Esophagus squamous epithelium (tissue), 5 donors: ENCODE measurements at regions not wholly inside any gene's neighbourhood (a gene's known extent, or its start where the extent isn't known, plus 50 kb on each side); places are given as distances from the start of the nearest gene placed in this dataset.

Source experiments
- DNase-seq: peaks from one replicate; lab custom pipeline; 2025; lab: John Stamatoyannopoulos, UW
- H3K27ac ChIP-seq, 4 donors: fragments of 200-600 bp; sonication (generic); one replicate each; pipeline ENCODE4 v1.5.1; 2016 to 2019; ENCODE audit warnings: mild to moderate bottlenecking in 1 of 4
- H3K27me3 ChIP-seq, 4 donors: fragments of 200-600 bp; sonication (generic); 1 replicate in 3 of 4; 2 replicates in 1 of 4; pipeline versions ENCODE4 v1.5.1 to v1.6.0; 2017 to 2021; ENCODE audit warnings: antibody characterized with exemption in 1 of 4
- H3K36me3 ChIP-seq, 3 donors: fragments of 200-600 bp; sonication (generic); one replicate each; pipeline ENCODE4 v1.5.1; 2016 to 2019
- H3K4me1 ChIP-seq, 3 donors: fragments of 200-600 bp; sonication (generic); one replicate each; pipeline ENCODE4 v1.5.1; 2017 to 2019
- H3K4me3 ChIP-seq, 4 donors: fragments of 200-600 bp; sonication (generic); 1 replicate in 3 of 4; 2 replicates in 1 of 4; pipeline ENCODE4 v1.5.1; 2016 to 2019; ENCODE audit warnings: mild to moderate bottlenecking in 2 of 4, moderate library complexity in 1 of 4
- H3K9me3 ChIP-seq, 3 donors: fragments of 200-600 bp; sonication (generic); one replicate each; pipeline ENCODE4 v1.5.1; 2016 to 2019
- CTCF ChIP-seq, 6 experiments: fragments of 450-650 bp in 4 of 6; fragments of 200-600 bp in 2 of 6; sonication (generic) in 2 of 6; IDR thresholded peaks; one replicate each; pipeline ENCODE4 v1.5.1; 2016 to 2019; ENCODE audit warnings: antibody characterized with exemption in 6 of 6, mild to moderate bottlenecking in 4 of 6, moderate library complexity in 4 of 6
- POLR2A ChIP-seq, 4 donors: fragments of 450-650 bp; IDR thresholded peaks; one replicate each; pipeline ENCODE4 v1.6.1; 2017; ENCODE audit warnings: antibody characterized with exemption in 4 of 4, mild to moderate bottlenecking in 4 of 4, moderate library complexity in 3 of 4
- WGBS, 2 donors: methylation state at CpG; one replicate each; pipeline ENCODE4 v1.1.5; 2018; 5-methylcytosine and 5-hydroxymethylcytosine counted together
- intact Hi-C: fragments of 100-400 bp; cut with DNase I; formaldehyde crosslinking; loops from one replicate; pipeline ENCODE4 v1.15.0; 2022
- donor health status: DM: yes; HTN: yes; CAD: no.

GRCh38 chr12:84308211-84308610, 604.4 kb downstream of the SLC6A15 start:
- Histone ChIP-seq H3K27ac (no peak overlapping the region), H3K4me1 (no peaks in the 10 kb centered on the region), H3K9me3 (no peaks in the 10 kb centered on the region), H3K36me3 (no peaks in the 10 kb centered on the region), H3K4me3 (no peak overlapping the region), H3K27me3 (no peaks in the 10 kb centered on the region)
- TF ChIP-seq POLR2A (IDR thresholded peaks at IDR 0.05) (no peak), CTCF (IDR thresholded peaks at IDR 0.05) (no peak)
- DNase-seq: no peak
- 79 to 85% methylated on average over 1 of the region's 1 CpG for WGBS, 2 donors
- intact Hi-C loops: no loop called here

- Histone ChIP-seq H3K9me3 (no peaks in the 10 kb centered on the region), H3K4me1 (no peaks in the 10 kb centered on the region), H3K36me3 (no peaks in the 10 kb centered on the region), H3K27ac (no peak overlapping the region), H3K4me3 (no peak overlapping the region), H3K27me3 (no peaks in the 10 kb centered on the region)
- no peak for DNase-seq
- TF ChIP-seq POLR2A (IDR thresholded peaks at IDR 0.05) (no peak), CTCF (IDR thresholded peaks at IDR 0.05) (no peak)
- 55 to 64% methylated on average over 3 of the region's 3 CpGs for WGBS, 2 donors
- intact Hi-C loops: no loop called here
These were observed 607.5 kb downstream of the SLC6A15 start for GRCh38 chr12:84305144-84305543.

GRCh38 chr12:84294246-84294645, 618.4 kb downstream of the SLC6A15 start:
- Histone ChIP-seq H3K27me3 (no peaks in the 10 kb centered on the region), H3K4me1 (peaks cover 0 to 4% (median 0%) of the 10 kb centered on the region in 3 donors), H3K9me3 (no peaks in the 10 kb centered on the region), H3K36me3 (no peaks in the 10 kb centered on the region), H3K4me3 (no peak overlapping the region), H3K27ac (no peak overlapping the region)
- intact Hi-C loops: no loop called here
- TF ChIP-seq CTCF (IDR thresholded peaks at IDR 0.05): no peak
- no peak for TF ChIP-seq POLR2A (IDR thresholded peaks at IDR 0.05)
- 60 to 67% methylated on average over 2 of the region's 2 CpGs for WGBS, 2 donors
- DNase-seq: no peak

GRCh38 chr12:84290168-84290567, 622.4 kb downstream of the SLC6A15 start:
- TF ChIP-seq CTCF (IDR thresholded peaks at IDR 0.05) (no peak), POLR2A (IDR thresholded peaks at IDR 0.05) (no peak)
- no peak for DNase-seq
- no peaks in the 10 kb centered on the region for H3K36me3 ChIP-seq

GRCh38 chr12:84277986-84278385, 634.6 kb downstream of the SLC6A15 start:
- TF ChIP-seq CTCF (IDR thresholded peaks at IDR 0.05): no peak
- TF ChIP-seq POLR2A (IDR thresholded peaks at IDR 0.05): no peak
- DNase-seq: no peak
- Histone ChIP-seq H3K36me3 (no peaks in the 10 kb centered on the region), H3K4me3 (no peak overlapping the region), H3K27ac (no peak overlapping the region), H3K9me3 (no peaks in the 10 kb centered on the region), H3K27me3 (no peaks in the 10 kb centered on the region), H3K4me1 (no peaks in the 10 kb centered on the region)
- intact Hi-C loops: no loop called here
- 75 to 83% methylated on average over 2 of the region's 2 CpGs for WGBS, 2 donors

More at GRCh38 chr12:84290168-84290567, 622.4 kb downstream of the SLC6A15 start:
- H3K27ac ChIP-seq: no peak overlapping the region
- intact Hi-C loops: no loop called here
- peaks cover 0 to 4% (median 0%) of the 10 kb centered on the region in 3 donors for H3K4me1 ChIP-seq
- no peaks in the 10 kb centered on the region for H3K9me3 ChIP-seq
- no peaks in the 10 kb centered on the region for H3K27me3 ChIP-seq
- H3K4me3 ChIP-seq: no peak overlapping the region
